Left ventricle myocardium inferior (tissue), 1 donor: ENCODE measurements at regions not wholly inside any gene's neighbourhood (a gene's known extent, or its start where the extent isn't known, plus 50 kb on each side); places are given as distances from the start of the nearest gene placed in this dataset.

Experiments used
- DNase-seq: peaks from one replicate; pipeline ENCODE4 v3.0.0-alpha.2; 2020
- H3K27ac ChIP-seq: fragments of 200-600 bp; replicated peaks from 2 replicates; pipeline ENCODE4 v1.8.0; 2021
- H3K27me3 ChIP-seq: fragments of 200-600 bp; 2 replicates; pipeline ENCODE4 v1.8.0; 2021; ENCODE audit warnings: low read depth
- H3K36me3 ChIP-seq: fragments of 200-600 bp; 2 replicates; pipeline ENCODE4 v1.8.0; 2021
- H3K4me1 ChIP-seq: fragments of 200-600 bp; 2 replicates; pipeline ENCODE4 v1.8.0; 2021
- H3K4me3 ChIP-seq: fragments of 200-600 bp; 2 replicates; pipeline ENCODE4 v1.8.0; 2021; ENCODE audit warnings: mild to moderate bottlenecking, moderate library complexity
- H3K9me3 ChIP-seq: fragments of 200-600 bp; replicated peaks from 2 replicates; pipeline ENCODE4 v1.8.0; 2021
- CTCF ChIP-seq: fragments of 200-600 bp; IDR thresholded peaks from 2 replicates; pipeline ENCODE4 v1.8.0; 2021; ENCODE audit warnings: antibody characterized with exemption, mild to moderate bottlenecking, borderline replicate concordance
- intact Hi-C: fragments of 100-400 bp; cut with micrococcal nuclease; formaldehyde crosslinking; loops from one replicate; pipeline ENCODE4 v1.11.0; 2022
- donor health status: DM: no; HTN: yes; CAD: no; lungs with severe emphysema.

- Histone ChIP-seq H3K36me3 (no peaks in the 10 kb centered on the region), H3K9me3 (no peaks in the 10 kb centered on the region), H3K4me3 (no peak overlapping the region), H3K27ac (no peak overlapping the region), H3K27me3 (no peaks in the 10 kb centered on the region), H3K4me1 (no peaks in the 10 kb centered on the region)
- DNase-seq: no peak
- intact Hi-C loops: no loop called here
- no peak for TF ChIP-seq CTCF
Observed at GRCh38 chr13:83709426-83710132, 172.7 kb downstream of the SLITRK1 start.

GRCh38 chr13:83702021-83702420 lies 180.3 kb downstream of the SLITRK1 start:
- Histone ChIP-seq H3K4me1 (no peaks in the 10 kb centered on the region), H3K4me3 (no peak overlapping the region), H3K9me3 (no peaks in the 10 kb centered on the region), H3K27ac (no peak overlapping the region), H3K27me3 (no peaks in the 10 kb centered on the region), H3K36me3 (no peaks in the 10 kb centered on the region)
- TF ChIP-seq CTCF: no peak
- DNase-seq: no peak
- intact Hi-C loops: no loop called here

GRCh38 chr13:83692800-83693199 lies 189.5 kb downstream of the SLITRK1 start:
- Histone ChIP-seq H3K27me3 (no peaks in the 10 kb centered on the region), H3K36me3 (no peaks in the 10 kb centered on the region), H3K9me3 (no peaks in the 10 kb centered on the region), H3K4me1 (no peaks in the 10 kb centered on the region), H3K4me3 (no peak overlapping the region), H3K27ac (no peak overlapping the region)
- TF ChIP-seq CTCF: no peak
- DNase-seq: no peak
- intact Hi-C loops: no loop called here

GRCh38 chr13:83691966-83692365 lies 190.3 kb downstream of the SLITRK1 start:
- TF ChIP-seq CTCF: no peak
- intact Hi-C loops: no loop called here
- H3K9me3 ChIP-seq: no peaks in the 10 kb centered on the region
- H3K27me3 ChIP-seq: no peaks in the 10 kb centered on the region
- no peak for DNase-seq
- no peaks in the 10 kb centered on the region for H3K36me3 ChIP-seq
- no peak overlapping the region for H3K27ac ChIP-seq
- H3K4me1 ChIP-seq: no peaks in the 10 kb centered on the region
- no peak overlapping the region for H3K4me3 ChIP-seq

- Histone ChIP-seq H3K9me3 (no peaks in the 10 kb centered on the region), H3K27me3 (no peaks in the 10 kb centered on the region), H3K4me1 (no peaks in the 10 kb centered on the region), H3K4me3 (no peak overlapping the region), H3K36me3 (no peaks in the 10 kb centered on the region), H3K27ac (no peak overlapping the region)
- no peak for DNase-seq
- TF ChIP-seq CTCF: no peak
- intact Hi-C loops: no loop called here
Observed at GRCh38 chr13:83681547-83681946, 200.7 kb downstream of the SLITRK1 start.

- no peaks in the 10 kb centered on the region for H3K36me3 ChIP-seq
- intact Hi-C loops: no loop called here
- no peak overlapping the region for H3K27ac ChIP-seq
- no peaks in the 10 kb centered on the region for H3K4me1 ChIP-seq
- no peak for TF ChIP-seq CTCF
- H3K4me3 ChIP-seq: no peak overlapping the region
- H3K9me3 ChIP-seq: peaks cover 3% of the 10 kb centered on the region
- H3K27me3 ChIP-seq: no peaks in the 10 kb centered on the region
- DNase-seq: no peak
Observed at GRCh38 chr13:83677985-83678384, 204.3 kb downstream of the SLITRK1 start.
